ENCODE measurements at regions not wholly inside any gene's neighbourhood (a gene's known extent, or its start where the extent isn't known, plus 50 kb on each side); places are given as distances from the start of the nearest gene placed in this dataset.

DNA sequence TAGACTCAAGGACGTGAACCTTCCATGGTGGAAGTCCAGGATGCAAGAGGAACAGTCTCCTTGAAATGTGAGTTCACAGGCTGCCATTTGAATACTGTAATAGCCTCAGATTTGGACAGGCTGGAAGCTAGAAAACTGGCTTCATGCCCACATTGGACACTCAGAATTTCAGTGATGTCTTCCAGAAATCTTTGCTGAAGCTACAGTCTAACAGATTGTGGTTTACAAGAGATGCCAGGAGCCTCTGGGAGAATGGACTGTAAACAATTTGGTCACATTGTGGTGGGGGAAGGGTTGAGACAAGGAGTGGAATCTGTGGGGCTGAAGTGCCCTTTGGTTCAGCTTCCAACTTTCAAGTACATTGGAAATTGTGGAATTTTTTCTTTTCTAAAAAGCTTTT is 252.0 kb upstream of the PROK2 start (continued):
- TF ChIP-seq RAD21 (IDR thresholded peaks at IDR 0.05; ENCODE audit: low read length): no peak
- no peak for TF ChIP-seq YY1 (IDR thresholded peaks at IDR 0.05; ENCODE audit: low read depth)
- TF ChIP-seq, protein P1, sequence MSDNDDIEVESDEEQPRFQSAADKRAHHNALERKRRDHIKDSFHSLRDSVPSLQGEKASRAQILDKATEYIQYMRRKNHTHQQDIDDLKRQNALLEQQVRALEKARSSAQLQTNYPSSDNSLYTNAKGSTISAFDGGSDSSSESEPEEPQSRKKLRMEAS (IDR thresholded peaks at IDR 0.05; ENCODE audit: low read depth): no peak
- TF ChIP-seq RFX5 (IDR thresholded peaks at IDR 0.05; ENCODE audit: low read length): no peak
- no peak for TF ChIP-seq NRF1 (IDR thresholded peaks at IDR 0.05; ENCODE audit: low read depth, low read length)
- TF ChIP-seq, protein P2, sequence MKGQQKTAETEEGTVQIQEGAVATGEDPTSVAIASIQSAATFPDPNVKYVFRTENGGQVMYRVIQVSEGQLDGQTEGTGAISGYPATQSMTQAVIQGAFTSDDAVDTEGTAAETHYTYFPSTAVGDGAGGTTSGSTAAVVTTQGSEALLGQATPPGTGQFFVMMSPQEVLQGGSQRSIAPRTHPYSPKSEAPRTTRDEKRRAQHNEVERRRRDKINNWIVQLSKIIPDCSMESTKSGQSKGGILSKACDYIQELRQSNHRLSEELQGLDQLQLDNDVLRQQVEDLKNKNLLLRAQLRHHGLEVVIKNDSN (IDR thresholded peaks at IDR 0.05; ENCODE audit: borderline replicate concordance, low read depth): no peak

DNA sequence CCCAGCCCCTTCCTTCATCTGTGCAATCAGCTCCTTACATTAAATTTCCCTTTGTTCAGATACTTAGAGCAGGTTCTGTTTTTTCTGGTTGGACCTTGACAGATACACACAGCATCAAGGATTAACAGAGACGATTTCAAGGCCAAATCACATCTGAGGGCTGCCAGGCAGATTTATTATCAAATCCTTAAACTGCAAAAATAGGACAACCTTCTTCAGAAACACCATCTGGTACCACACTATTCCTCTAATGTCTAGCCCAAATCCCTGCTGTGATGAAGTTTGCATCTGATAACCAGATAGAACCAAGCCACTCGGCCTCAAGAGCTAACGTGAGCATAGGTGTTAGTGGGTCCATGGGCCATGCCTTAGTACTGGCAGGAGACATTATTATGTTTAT is 250.7 kb upstream of the PROK2 start:
- CTCF ChIA-PET: interaction anchor here (1.0 to 1.3 kb wide), 2 partner anchors 26 to 85 kb away, joined by 3 read pairs; no protein-coding TSS in a partner anchor
- POLR2A ChIA-PET: no interaction called here

More for the DNA sequence above, 250.7 kb upstream of the PROK2 start:
- Histone ChIP-seq H3K36me3 (replicated peaks in 1 of 2; ENCODE audit: control insufficient read depth in 1 of 2, insufficient read depth in 2 of 2, low read length in 1 of 2) (no peaks in the 10 kb centered on the region), H3K4me3 (ENCODE audit: low read depth in 2 of 2, low read length in 1 of 2) (no peak overlapping the region), H3K9me2 (no peaks in the 10 kb centered on the region), H2AFZ (ENCODE audit: low read depth) (no peak overlapping the region), H3F3A (replicated peaks; ENCODE audit: insufficient read depth) (no peaks in the 10 kb centered on the region), H3K4me2 (no peak overlapping the region), H3K9me3 (no peaks in the 10 kb centered on the region), H3K4me1 (ENCODE audit: control insufficient read depth in 1 of 2, insufficient read depth in 2 of 2, low read depth in 1 of 2, low read length in 1 of 2) (no peaks in the 10 kb centered on the region; a peak in 1 of 4 replicates), H4K20me1 (ENCODE audit: insufficient read depth) (no peaks in the 10 kb centered on the region), H3K27me3 (ENCODE audit: insufficient read depth) (no peaks in the 10 kb centered on the region), H3K27ac (ENCODE audit: low read depth in 2 of 2, low read length in 1 of 2) (no peak overlapping the region), H3K79me2 (ENCODE audit: insufficient read depth) (no peaks in the 10 kb centered on the region), H3K9ac (no peak overlapping the region)
- WGBS (ENCODE audit: low lambda C conversion rate): 48% methylated on average over 3 of the region's 3 CpGs
- no peak for DNase-seq
- TF ChIP-seq YY1 (IDR thresholded peaks at IDR 0.05; ENCODE audit: low read depth): no peak
- TF ChIP-seq CHD2 (IDR thresholded peaks at IDR 0.05; ENCODE audit: low read length, partially characterized antibody): no peak
- no peak for TF ChIP-seq RCOR1 (IDR thresholded peaks at IDR 0.05; ENCODE audit: low read length)
- no peak for TF ChIP-seq EZH2phosphoT487 (IDR thresholded peaks at IDR 0.05; ENCODE audit: borderline replicate concordance, low read depth)
- TF ChIP-seq, protein P3, sequence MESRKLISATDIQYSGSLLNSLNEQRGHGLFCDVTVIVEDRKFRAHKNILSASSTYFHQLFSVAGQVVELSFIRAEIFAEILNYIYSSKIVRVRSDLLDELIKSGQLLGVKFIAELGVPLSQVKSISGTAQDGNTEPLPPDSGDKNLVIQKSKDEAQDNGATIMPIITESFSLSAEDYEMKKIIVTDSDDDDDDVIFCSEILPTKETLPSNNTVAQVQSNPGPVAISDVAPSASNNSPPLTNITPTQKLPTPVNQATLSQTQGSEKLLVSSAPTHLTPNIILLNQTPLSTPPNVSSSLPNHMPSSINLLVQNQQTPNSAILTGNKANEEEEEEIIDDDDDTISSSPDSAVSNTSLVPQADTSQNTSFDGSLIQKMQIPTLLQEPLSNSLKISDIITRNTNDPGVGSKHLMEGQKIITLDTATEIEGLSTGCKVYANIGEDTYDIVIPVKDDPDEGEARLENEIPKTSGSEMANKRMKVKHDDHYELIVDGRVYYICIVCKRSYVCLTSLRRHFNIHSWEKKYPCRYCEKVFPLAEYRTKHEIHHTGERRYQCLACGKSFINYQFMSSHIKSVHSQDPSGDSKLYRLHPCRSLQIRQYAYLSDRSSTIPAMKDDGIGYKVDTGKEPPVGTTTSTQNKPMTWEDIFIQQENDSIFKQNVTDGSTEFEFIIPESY (IDR thresholded peaks at IDR 0.05; ENCODE audit: borderline replicate concordance, low read depth): no peak
- TF ChIP-seq, protein P4, sequence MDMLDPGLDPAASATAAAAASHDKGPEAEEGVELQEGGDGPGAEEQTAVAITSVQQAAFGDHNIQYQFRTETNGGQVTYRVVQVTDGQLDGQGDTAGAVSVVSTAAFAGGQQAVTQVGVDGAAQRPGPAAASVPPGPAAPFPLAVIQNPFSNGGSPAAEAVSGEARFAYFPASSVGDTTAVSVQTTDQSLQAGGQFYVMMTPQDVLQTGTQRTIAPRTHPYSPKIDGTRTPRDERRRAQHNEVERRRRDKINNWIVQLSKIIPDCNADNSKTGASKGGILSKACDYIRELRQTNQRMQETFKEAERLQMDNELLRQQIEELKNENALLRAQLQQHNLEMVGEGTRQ (IDR thresholded peaks at IDR 0.05; ENCODE audit: borderline replicate concordance, low read depth, low read length): no peak
- no peak for TF ChIP-seq EP300 (IDR thresholded peaks at IDR 0.05; ENCODE audit: borderline replicate concordance in 1 of 2, low read depth in 1 of 2, low read length in 1 of 2)
- TF ChIP-seq, protein P5, sequence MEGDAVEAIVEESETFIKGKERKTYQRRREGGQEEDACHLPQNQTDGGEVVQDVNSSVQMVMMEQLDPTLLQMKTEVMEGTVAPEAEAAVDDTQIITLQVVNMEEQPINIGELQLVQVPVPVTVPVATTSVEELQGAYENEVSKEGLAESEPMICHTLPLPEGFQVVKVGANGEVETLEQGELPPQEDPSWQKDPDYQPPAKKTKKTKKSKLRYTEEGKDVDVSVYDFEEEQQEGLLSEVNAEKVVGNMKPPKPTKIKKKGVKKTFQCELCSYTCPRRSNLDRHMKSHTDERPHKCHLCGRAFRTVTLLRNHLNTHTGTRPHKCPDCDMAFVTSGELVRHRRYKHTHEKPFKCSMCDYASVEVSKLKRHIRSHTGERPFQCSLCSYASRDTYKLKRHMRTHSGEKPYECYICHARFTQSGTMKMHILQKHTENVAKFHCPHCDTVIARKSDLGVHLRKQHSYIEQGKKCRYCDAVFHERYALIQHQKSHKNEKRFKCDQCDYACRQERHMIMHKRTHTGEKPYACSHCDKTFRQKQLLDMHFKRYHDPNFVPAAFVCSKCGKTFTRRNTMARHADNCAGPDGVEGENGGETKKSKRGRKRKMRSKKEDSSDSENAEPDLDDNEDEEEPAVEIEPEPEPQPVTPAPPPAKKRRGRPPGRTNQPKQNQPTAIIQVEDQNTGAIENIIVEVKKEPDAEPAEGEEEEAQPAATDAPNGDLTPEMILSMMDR (IDR thresholded peaks at IDR 0.05): no peak
